SK-N-MC (cell line): ENCODE measurements at regions not wholly inside any gene's neighbourhood (a gene's known extent, or its start where the extent isn't known, plus 50 kb on each side); places are given as distances from the start of the nearest gene placed in this dataset.

Experiments used
- EZH2 ChIP-seq: fragments of 200-600 bp; sonication (generic); IDR thresholded peaks from one replicate; pipeline ENCODE4 v1.6.1; 2017; ENCODE audit warnings: antibody characterized with exemption
- FOXP2 ChIP-seq: optimal IDR thresholded peaks from 2 replicates; pipeline ENCODE3; 2011; ENCODE audit warnings: mild to moderate bottlenecking, moderate library complexity; ENCODE audit not compliant: insufficient read depth; ENCODE audit errors: extremely low read length, control extremely low read depth
- POLR2AphosphoS5 ChIP-seq: IDR thresholded peaks from 2 replicates; pipeline ENCODE4 v1.6.1; 2012; ENCODE audit warnings: mild to moderate bottlenecking, low read depth, low read length, borderline replicate concordance

- TF ChIP-seq POLR2AphosphoS5 (no peak), EZH2 (no peak), FOXP2 (no peak)
Measured at GRCh38 chrX:39401483-39402110, 600.3 kb downstream of the MID1IP1 start.
